ENCODE measurements at regions not wholly inside any gene's neighbourhood (a gene's known extent, or its start where the extent isn't known, plus 50 kb on each side); places are given as distances from the start of the nearest gene placed in this dataset.

DNA sequence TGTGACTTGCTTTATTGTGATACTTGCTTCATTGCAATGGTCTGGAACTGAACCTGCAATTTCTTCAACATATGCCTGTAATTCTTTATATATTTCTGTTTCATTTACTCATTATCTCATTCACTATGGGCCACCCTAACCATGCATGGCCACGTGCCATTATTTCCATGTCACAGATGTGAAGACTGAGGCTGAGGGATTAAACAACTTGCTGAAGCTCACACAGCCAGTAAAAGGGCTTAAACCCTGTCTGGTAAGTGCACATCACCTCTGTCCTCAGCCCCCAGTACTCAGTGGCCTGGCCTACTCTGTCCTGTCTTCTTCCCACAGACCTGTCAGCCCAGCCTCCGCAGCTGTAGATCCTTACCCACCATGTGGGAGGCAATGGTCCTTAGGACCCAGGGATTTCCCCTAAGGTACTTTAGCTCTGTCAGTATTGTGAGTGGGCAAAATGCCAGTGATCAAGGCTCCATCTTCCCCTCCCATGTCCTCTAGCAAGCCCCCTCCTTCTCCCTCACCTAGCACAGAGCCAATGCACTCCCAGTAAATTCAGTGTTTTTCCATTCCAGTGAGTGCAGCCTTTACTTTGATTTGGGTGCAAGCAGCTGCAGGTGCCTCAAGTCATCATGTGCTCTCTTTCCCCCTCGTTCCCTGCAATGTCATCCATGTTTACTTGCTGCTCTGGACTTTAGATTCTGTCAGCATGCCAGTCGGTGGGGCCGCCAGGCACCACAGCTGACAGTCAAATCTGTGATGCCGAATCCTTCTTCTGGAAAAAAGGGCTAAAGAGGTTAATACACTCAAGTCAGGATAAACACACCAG, 228.2 kb upstream of the PROX1 start:
- H3K9me3 ChIP-seq (ENCODE audit: control insufficient read depth, low read length), result no peaks in the 10 kb centered on the region
- intact Hi-C loops (cut with DNase I), result no loop called here
- 59% methylated on average over 6 of the region's 6 CpGs for WGBS
- no peak overlapping the region for H3K4me3 ChIP-seq (ENCODE audit: low read length)
- DNase-seq (no peak), ATAC-seq (no peak)
- H3K27ac ChIP-seq (ENCODE audit: low read length), result no peak overlapping the region
- H3K4me1 ChIP-seq (ENCODE audit: control insufficient read depth, insufficient read depth, low read length), result no peaks in the 10 kb centered on the region
- H3K27me3 ChIP-seq (ENCODE audit: control insufficient read depth, insufficient read depth), result no peaks in the 10 kb centered on the region

DNA sequence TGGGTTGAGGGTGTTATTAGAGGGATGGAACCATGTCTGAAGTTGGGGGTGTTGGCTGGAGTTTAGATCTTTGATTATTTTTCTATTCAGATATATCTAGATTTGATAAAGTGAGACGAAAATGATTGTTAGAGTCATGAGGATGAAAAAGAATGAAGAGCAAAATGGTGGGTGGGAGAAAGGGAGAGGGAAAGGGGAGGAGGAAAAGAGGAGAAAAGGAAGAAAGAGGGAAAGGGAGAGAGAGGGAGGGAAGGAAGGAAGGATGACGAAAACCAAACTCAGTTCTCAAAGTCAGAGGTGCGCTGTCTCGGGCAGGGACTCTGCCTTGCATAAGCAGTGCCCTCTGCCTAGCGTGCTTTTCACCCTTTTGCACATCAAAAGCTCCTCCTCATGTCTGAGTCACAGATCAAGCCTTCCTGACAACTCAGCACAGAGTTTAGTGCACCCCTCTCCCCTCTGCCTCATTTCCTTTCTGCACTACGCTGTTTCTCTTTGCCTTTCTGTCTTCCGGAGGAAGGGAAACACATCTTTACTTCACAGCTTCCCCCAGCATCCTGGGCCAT, 225.8 kb upstream of the PROX1 start:
- no peaks in the 10 kb centered on the region for H3K4me1 ChIP-seq (ENCODE audit: control insufficient read depth, insufficient read depth, low read length)
- H3K4me3 ChIP-seq (ENCODE audit: low read length), result no peak overlapping the region
- H3K27ac ChIP-seq (ENCODE audit: low read length), result no peak overlapping the region
- intact Hi-C loops (cut with DNase I), result no loop called here
- no peak for ATAC-seq
- no peaks in the 10 kb centered on the region for H3K27me3 ChIP-seq (ENCODE audit: control insufficient read depth, insufficient read depth)
- 41% methylated on average over 7 of the region's 7 CpGs for WGBS
- H3K9me3 ChIP-seq (ENCODE audit: control insufficient read depth, low read length), result no peaks in the 10 kb centered on the region
- DNase-seq, result no peak

DNA sequence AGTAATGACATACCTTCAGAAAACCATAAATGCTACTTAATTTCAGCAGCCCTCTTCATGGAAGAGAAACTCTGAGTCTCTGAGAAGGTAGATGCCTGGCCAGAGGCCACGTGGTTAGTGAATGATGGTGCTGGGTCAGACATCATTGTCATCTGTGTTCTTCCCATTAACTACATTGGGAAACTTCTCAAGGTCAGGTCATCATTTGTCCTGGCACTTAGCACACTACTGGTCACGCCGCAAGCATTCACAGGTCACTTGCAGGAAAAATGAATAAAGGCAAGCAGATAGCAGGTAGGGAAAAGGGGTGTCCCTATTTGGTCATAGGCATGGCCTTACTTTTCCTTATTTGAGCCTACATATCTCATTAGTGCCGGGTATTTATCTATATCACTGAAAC, 220.1 kb upstream of the PROX1 start:
- H3K27ac ChIP-seq (ENCODE audit: low read length), result no peak overlapping the region
- no peaks in the 10 kb centered on the region for H3K4me1 ChIP-seq (ENCODE audit: control insufficient read depth, insufficient read depth, low read length)
- ATAC-seq (no peak), DNase-seq (no peak)
- no peaks in the 10 kb centered on the region for H3K27me3 ChIP-seq (ENCODE audit: control insufficient read depth, insufficient read depth)
- 87% methylated on average over 4 of the region's 4 CpGs for WGBS
- H3K9me3 ChIP-seq (ENCODE audit: control insufficient read depth, low read length), result no peaks in the 10 kb centered on the region
- H3K4me3 ChIP-seq (ENCODE audit: low read length), result no peak overlapping the region
- intact Hi-C loops (cut with DNase I), result no loop called here

DNA sequence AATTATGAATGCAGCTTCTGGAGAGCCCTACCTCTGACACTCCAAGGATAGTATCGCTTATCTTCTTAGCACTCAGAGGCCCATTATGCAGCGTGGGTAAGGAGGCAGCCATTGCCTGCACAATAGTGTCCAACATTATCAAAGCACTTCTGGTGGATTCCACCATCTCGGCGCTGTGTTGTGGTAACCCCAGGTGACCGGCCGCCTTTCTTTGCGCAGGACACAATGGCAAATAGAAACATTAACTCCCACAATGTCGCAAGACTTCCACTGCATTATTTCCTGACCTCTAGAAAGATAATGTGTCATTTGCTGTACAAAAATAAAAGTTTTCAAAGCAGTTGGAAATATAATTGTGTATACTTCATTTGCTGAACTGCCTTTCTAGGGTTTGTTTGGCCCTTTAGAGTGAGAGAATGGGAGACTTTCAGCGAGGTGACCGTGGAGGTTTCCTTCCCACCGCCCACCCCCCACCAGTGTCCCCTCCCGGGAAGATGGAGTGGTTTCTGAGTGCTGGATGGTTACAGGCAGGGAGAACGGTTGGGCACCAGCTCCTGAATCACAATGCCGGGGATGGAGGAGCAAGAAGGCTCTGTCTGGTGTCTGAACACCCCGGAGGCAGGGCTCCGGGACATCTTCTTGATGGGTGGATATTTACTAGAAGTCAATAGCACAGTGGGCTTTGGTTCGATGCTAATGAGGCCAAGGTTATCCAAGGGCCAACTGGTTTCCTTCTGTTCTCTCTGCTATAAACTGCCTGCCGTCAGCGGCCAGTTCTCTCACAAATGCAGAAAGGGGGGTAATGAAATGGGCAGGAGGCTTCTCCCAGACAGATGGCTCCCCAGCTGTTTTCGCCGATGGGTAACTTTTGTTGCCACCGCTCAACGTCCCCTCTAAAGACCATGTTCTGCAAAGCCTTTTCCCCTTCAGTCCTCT, 215.4 kb upstream of the PROX1 start:
- ATAC-seq, result no peak
- no peak overlapping the region for H3K27ac ChIP-seq (ENCODE audit: low read length)
- no peaks in the 10 kb centered on the region for H3K9me3 ChIP-seq (ENCODE audit: control insufficient read depth, low read length)
- intact Hi-C loops (cut with DNase I), result no loop called here
- no peak for DNase-seq
- H3K4me1 ChIP-seq (ENCODE audit: control insufficient read depth, insufficient read depth, low read length), result no peaks in the 10 kb centered on the region
- H3K4me3 ChIP-seq (ENCODE audit: low read length), result no peak overlapping the region
- 73% methylated on average over 23 of the region's 23 CpGs for WGBS
- H3K27me3 ChIP-seq (ENCODE audit: control insufficient read depth, insufficient read depth), result no peaks in the 10 kb centered on the region

DNA sequence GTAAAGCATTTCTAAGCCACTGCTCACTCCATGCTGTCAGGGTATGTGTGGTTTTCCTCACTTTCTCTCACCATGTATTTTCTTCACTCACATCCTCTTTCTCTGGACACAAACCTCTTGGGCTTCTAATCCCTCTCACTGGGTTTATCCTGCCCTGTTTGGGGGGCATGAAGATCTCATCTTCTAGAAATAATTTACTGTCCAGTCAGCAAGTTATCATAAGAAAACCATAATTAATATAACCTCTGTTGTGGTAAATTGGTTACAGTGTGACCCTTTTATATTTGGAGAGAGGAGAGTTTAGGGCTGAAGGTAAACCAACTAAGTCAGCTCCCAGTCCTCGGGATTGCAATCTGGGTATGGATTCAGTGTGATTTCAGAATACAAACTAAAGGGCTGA, 213.8 kb upstream of the PROX1 start:
- Histone ChIP-seq H3K4me3 (ENCODE audit: low read length) (no peak overlapping the region), H3K4me1 (ENCODE audit: control insufficient read depth, insufficient read depth, low read length) (no peaks in the 10 kb centered on the region), H3K27ac (ENCODE audit: low read length) (no peak overlapping the region), H3K27me3 (ENCODE audit: control insufficient read depth, insufficient read depth) (no peaks in the 10 kb centered on the region), H3K9me3 (ENCODE audit: control insufficient read depth, low read length) (no peaks in the 10 kb centered on the region)
- ATAC-seq (no peak), DNase-seq (no peak)
- 86% methylated on average over 1 of the region's 1 CpG for WGBS
- intact Hi-C loops (cut with DNase I), result no loop called here

DNA sequence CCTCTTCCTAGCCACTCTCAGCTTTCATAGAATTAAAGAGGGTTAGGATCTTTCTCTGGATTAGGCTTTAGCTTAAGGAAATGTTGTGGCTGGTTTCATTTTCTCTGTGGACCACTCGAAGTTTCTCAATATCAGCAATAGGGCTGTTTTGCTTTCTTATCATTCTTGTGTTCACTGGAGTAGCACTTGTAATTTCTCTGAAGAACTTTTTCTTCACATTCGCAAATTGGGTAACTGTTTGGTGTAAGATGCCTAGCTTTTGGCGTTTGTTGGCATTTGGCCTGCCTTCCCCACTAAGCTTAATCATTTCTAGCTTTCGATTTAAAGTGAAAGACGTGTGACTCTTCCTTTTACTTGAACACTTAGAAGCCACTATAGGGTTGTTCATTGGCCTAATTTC, 210.8 kb upstream of the PROX1 start:
- Histone ChIP-seq H3K27me3 (ENCODE audit: control insufficient read depth, insufficient read depth) (no peaks in the 10 kb centered on the region), H3K4me1 (ENCODE audit: control insufficient read depth, insufficient read depth, low read length) (no peaks in the 10 kb centered on the region), H3K9me3 (ENCODE audit: control insufficient read depth, low read length) (no peaks in the 10 kb centered on the region), H3K27ac (ENCODE audit: low read length) (no peak overlapping the region), H3K4me3 (ENCODE audit: low read length) (no peak overlapping the region)
- intact Hi-C loops (cut with DNase I), result no loop called here
- ATAC-seq (no peak), DNase-seq (no peak)
- WGBS, result 74% methylated on average over 5 of the region's 5 CpGs

DNA sequence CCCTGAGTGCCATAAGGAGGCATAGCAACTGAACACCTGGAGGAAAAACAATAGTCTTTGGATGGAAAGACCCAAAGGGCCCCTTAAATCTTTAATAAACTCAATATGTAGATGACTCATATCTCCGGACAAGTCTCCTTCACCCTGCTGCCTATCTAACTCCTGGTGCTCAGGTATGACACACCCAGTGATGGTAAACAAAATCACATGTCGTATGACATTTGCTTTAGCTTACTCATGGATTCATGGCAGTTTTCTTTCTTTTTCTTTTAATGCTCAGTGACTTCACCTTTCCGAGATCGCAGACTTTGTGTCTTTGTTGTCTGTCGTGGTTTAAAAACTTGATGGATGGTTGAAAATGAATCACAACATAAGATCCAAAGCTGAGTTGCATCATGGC, 208.5 kb upstream of the PROX1 start:
- no peak overlapping the region for H3K4me3 ChIP-seq (ENCODE audit: low read length)
- WGBS, result 93% methylated on average over 5 of the region's 5 CpGs
- ATAC-seq, result no peak
- H3K27ac ChIP-seq (ENCODE audit: low read length), result no peak overlapping the region
- peaks cover 2% of the 10 kb centered on the region for H3K9me3 ChIP-seq (ENCODE audit: control insufficient read depth, low read length)
- no peaks in the 10 kb centered on the region for H3K27me3 ChIP-seq (ENCODE audit: control insufficient read depth, insufficient read depth)
- no peak for DNase-seq
- intact Hi-C loops (cut with DNase I), result no loop called here
- H3K4me1 ChIP-seq (ENCODE audit: control insufficient read depth, insufficient read depth, low read length), result no peaks in the 10 kb centered on the region

DNA sequence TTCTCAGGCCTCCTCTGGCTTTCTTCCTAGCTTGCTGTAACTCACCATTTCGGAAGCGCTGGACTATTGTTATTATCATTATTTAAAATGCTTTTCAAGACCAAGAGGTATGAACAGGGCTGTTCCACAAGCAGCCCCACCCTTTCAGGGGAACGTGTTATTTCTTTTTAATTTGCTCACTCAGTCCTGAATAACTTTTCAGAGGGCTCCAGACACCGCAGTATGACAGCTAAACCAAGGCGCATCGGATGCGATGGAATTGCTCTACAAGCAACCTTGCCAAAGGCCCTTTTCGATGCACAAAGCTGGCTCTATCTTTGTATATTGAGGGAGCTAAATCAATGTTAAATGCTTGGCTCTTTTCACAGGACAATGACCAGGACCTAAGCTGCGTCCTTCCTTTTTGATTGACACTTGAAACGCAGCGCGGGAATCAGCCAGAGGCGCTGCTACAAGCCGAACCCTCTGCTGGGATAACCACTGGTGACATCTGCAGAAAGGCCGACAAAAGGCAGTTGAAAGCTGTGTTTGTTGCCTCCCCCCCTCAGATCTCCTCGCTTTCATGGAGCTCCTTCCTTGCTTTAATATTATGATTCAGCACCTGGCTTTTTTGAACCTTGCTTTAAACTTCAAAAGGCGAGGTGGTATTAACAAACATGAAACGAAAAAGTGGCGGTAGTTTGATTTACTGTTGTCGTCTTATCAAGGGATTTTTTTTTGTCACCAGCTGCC, 204.7 kb upstream of the PROX1 start:
- DNase-seq (no peak), ATAC-seq (no peak)
- H3K9me3 ChIP-seq (ENCODE audit: control insufficient read depth, low read length), result peaks cover 2% of the 10 kb centered on the region
- H3K27me3 ChIP-seq (ENCODE audit: control insufficient read depth, insufficient read depth), result no peaks in the 10 kb centered on the region
- 76% methylated on average over 20 of the region's 20 CpGs for WGBS
- intact Hi-C loops (cut with DNase I), result no loop called here
- no peak overlapping the region for H3K4me3 ChIP-seq (ENCODE audit: low read length)
- no peaks in the 10 kb centered on the region for H3K4me1 ChIP-seq (ENCODE audit: control insufficient read depth, insufficient read depth, low read length)
- H3K27ac ChIP-seq (ENCODE audit: low read length), result no peak overlapping the region

DNA sequence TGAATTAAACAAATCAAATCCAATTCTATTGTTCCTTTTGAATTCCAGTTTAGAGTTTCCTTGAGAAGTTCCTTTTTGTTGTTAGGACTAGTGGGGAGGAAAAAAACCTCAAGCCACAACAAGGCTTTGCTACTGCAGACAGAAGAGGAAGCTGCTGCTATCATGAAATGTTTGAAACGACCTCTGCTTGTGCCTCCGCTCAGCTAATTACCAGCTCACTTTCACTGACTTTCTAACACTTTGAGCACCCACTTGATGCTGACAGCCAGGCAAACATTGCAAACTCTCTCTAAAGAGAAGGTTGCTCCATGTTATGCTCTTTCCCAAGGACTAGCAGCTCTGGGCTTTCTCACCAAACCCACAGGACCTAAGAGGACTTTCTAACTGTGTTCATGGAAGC, 203.9 kb upstream of the PROX1 start:
- no peak overlapping the region for H3K4me3 ChIP-seq (ENCODE audit: low read length)
- peaks cover 2% of the 10 kb centered on the region for H3K9me3 ChIP-seq (ENCODE audit: control insufficient read depth, low read length)
- ATAC-seq (no peak), DNase-seq (no peak)
- 18% methylated on average over 2 of the region's 2 CpGs for WGBS
- H3K27me3 ChIP-seq (ENCODE audit: control insufficient read depth, insufficient read depth), result no peaks in the 10 kb centered on the region
- intact Hi-C loops (cut with DNase I), result no loop called here
- no peak overlapping the region for H3K27ac ChIP-seq (ENCODE audit: low read length)
- no peaks in the 10 kb centered on the region for H3K4me1 ChIP-seq (ENCODE audit: control insufficient read depth, insufficient read depth, low read length)

DNA sequence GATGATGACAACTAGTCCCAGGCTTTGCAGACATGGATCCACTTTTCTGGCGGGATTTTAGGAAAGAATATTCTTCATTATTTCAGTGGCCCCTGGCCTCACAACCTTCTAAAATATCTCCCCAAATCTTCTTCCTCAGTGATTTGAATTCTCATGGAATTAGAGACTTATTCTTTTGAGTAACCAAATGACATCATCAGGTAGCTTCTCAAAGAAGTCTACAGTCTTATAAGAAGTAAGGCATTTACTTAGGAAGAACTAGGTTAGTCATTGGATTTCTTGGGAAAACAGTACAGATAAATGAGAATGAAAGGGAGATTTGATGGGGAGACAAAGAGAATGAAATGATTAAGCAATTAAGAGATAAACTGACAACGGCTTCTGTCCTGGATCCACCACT, 201.1 kb upstream of the PROX1 start:
- Histone ChIP-seq H3K27me3 (ENCODE audit: control insufficient read depth, insufficient read depth) (no peaks in the 10 kb centered on the region), H3K27ac (ENCODE audit: low read length) (no peak overlapping the region), H3K9me3 (ENCODE audit: control insufficient read depth, low read length) (peaks cover 2% of the 10 kb centered on the region), H3K4me1 (ENCODE audit: control insufficient read depth, insufficient read depth, low read length) (no peaks in the 10 kb centered on the region), H3K4me3 (ENCODE audit: low read length) (no peak overlapping the region)
- intact Hi-C loops (cut with DNase I), result no loop called here
- DNase-seq, result no peak
- 85% methylated on average over 2 of the region's 2 CpGs for WGBS
- ATAC-seq, result no peak

DNA sequence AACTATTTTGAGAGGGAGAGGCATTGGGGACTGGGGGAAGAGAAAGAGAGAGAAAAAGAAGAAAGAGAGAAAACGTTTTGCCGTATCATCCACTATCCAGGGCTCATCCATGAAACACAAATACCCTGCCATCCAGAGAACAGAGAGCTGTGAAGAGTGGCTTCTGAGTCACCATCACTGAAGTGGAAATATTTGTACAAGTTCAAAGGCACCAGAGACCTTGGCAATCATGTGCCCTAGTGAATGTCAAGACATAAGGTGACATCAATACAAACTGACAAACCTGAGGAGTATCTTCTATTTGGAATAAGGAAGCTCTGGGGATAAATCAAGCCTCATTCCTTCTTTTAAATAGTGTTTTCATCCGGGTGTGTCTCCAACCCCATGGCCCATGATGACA, 197.2 kb upstream of the PROX1 start:
- intact Hi-C loops (cut with DNase I), result no loop called here
- H3K9me3 ChIP-seq (ENCODE audit: control insufficient read depth, low read length), result no peaks in the 10 kb centered on the region
- no peak overlapping the region for H3K27ac ChIP-seq (ENCODE audit: low read length)
- H3K4me1 ChIP-seq (ENCODE audit: control insufficient read depth, insufficient read depth, low read length), result no peaks in the 10 kb centered on the region
- DNase-seq (no peak), ATAC-seq (no peak)
- WGBS, result 75% methylated on average over 3 of the region's 3 CpGs
- no peaks in the 10 kb centered on the region for H3K27me3 ChIP-seq (ENCODE audit: control insufficient read depth, insufficient read depth)
- H3K4me3 ChIP-seq (ENCODE audit: low read length), result no peak overlapping the region

Measured in right cardiac atrium (tissue), 5 donors.